WTC11 (cell line): ENCODE measurements at regions not wholly inside any gene's neighbourhood (a gene's known extent, or its start where the extent isn't known, plus 50 kb on each side); places are given as distances from the start of the nearest gene placed in this dataset.

Source experiments
- ATAC-seq: fragments of 200-7000 bp; cut with Tn5 transposase; 2 replicates; pipeline ENCODE4 v1.10.0; 2021; ENCODE audit warnings: mild to moderate bottlenecking, moderate library complexity
- CTCF ChIA-PET: fragments of 300-600 bp; sonication (Branson Sonifier 250); formaldehyde crosslinking; loops from one replicate; lab custom pipeline; 2021; ENCODE audit warnings: antibody characterized with exemption; lab: Charles Lee
- POLR2A ChIA-PET: fragments of 350-600 bp; sonication (Branson Sonifier 250); formaldehyde crosslinking; loops from one replicate; lab custom pipeline; 2021; ENCODE audit warnings: antibody characterized with exemption; lab: Charles Lee
- DNase-seq: peaks from one replicate; pipeline ENCODE4 v3.0.0; 2021; ENCODE audit warnings: low spot score
- H3K27ac Mint-ChIP-seq: 2 replicates; pipeline ENCODE4 v1.8.0; 2021; ENCODE audit warnings: mixed read lengths
- H3K27me3 Mint-ChIP-seq: 2 replicates; pipeline ENCODE4 v1.8.0; 2021; ENCODE audit warnings: low read depth, mild to moderate bottlenecking, moderate library complexity, mixed read lengths
- H3K36me3 Mint-ChIP-seq: 2 replicates; pipeline ENCODE4 v1.8.0; 2021; ENCODE audit warnings: mixed read lengths
- H3K4me1 Mint-ChIP-seq: 2 replicates; pipeline ENCODE4 v1.8.0; 2022; ENCODE audit warnings: mixed read lengths
- H3K4me3 Mint-ChIP-seq: 2 replicates; pipeline ENCODE4 v1.8.0; 2021; ENCODE audit warnings: mild to moderate bottlenecking, moderate library complexity, mixed read lengths
- H3K9me3 Mint-ChIP-seq: 2 replicates; pipeline ENCODE4 v1.8.0; 2021; ENCODE audit warnings: mixed read lengths
- ATF3 ChIP-seq: sonication (generic); formaldehyde crosslinking; conservative IDR thresholded peaks from 2 replicates; pipeline ENCODE4 v1.8.1; 2022; ENCODE audit warnings: mild to moderate bottlenecking, missing genetic modification reagents
- ATF6 ChIP-seq: sonication (generic); formaldehyde crosslinking; IDR thresholded peaks from 2 replicates; pipeline ENCODE4 v1.8.1; 2023; ENCODE audit warnings: mild to moderate bottlenecking, missing genetic modification reagents
- E2F1 ChIP-seq: sonication (generic); formaldehyde crosslinking; IDR thresholded peaks from 2 replicates; pipeline ENCODE4 v1.8.0; 2022; ENCODE audit warnings: mild to moderate bottlenecking, missing genetic modification reagents
- ELF4 ChIP-seq: sonication (generic); formaldehyde crosslinking; IDR thresholded peaks from 2 replicates; pipeline ENCODE4 v1.8.1; 2022; ENCODE audit warnings: low read depth, mild to moderate bottlenecking, moderate library complexity, missing genetic modification reagents
- EMX1 ChIP-seq: fragments of 250-450 bp; sonication (Bioruptor Pico); IDR thresholded peaks from 2 replicates; pipeline ENCODE4 v1.8.0; 2021; ENCODE audit warnings: mild to moderate bottlenecking
- GRHL2 ChIP-seq: fragments of 250-450 bp; sonication (Bioruptor Pico); IDR thresholded peaks from 2 replicates; pipeline ENCODE4 v1.8.0; 2022; ENCODE audit warnings: mild to moderate bottlenecking, moderate library complexity; ENCODE audit not compliant: insufficient replicate concordance, severe bottlenecking
- GTF2I ChIP-seq: fragments of 250-450 bp; sonication (Bioruptor Pico); conservative IDR thresholded peaks from 2 replicates; pipeline ENCODE4 v1.4.0; 2021; ENCODE audit warnings: mild to moderate bottlenecking
- HMGXB4 ChIP-seq: sonication (generic); formaldehyde crosslinking; IDR thresholded peaks from 2 replicates; pipeline ENCODE4 v1.8.1; 2023; ENCODE audit warnings: mild to moderate bottlenecking, moderate library complexity, missing genetic modification reagents
- IRF1 ChIP-seq: sonication (generic); formaldehyde crosslinking; IDR thresholded peaks from 2 replicates; pipeline ENCODE4 v1.8.0; 2023; ENCODE audit warnings: missing genetic modification reagents
- JAZF1 ChIP-seq: fragments of 250-450 bp; sonication (Bioruptor Pico); IDR thresholded peaks from 2 replicates; pipeline ENCODE4 v1.9.0; 2021; ENCODE audit warnings: moderate library complexity, mild to moderate bottlenecking, inconsistent platforms
- KAT7 ChIP-seq: sonication (generic); formaldehyde crosslinking; IDR thresholded peaks from 2 replicates; pipeline ENCODE4 v1.8.1; 2023; ENCODE audit warnings: missing genetic modification reagents, mild to moderate bottlenecking, borderline replicate concordance
- MYBL2 ChIP-seq: sonication (generic); formaldehyde crosslinking; IDR thresholded peaks from 2 replicates; pipeline ENCODE4 v1.8.1; 2023; ENCODE audit warnings: mild to moderate bottlenecking, moderate library complexity, missing genetic modification reagents
- NFYB ChIP-seq: sonication (generic); formaldehyde crosslinking; conservative IDR thresholded peaks from 2 replicates; pipeline ENCODE4 v1.8.0; 2022; ENCODE audit warnings: low read depth, missing genetic modification reagents
- NR1H2 ChIP-seq: sonication (generic); formaldehyde crosslinking; IDR thresholded peaks from 2 replicates; pipeline ENCODE4 v1.9.0; 2021; ENCODE audit warnings: mild to moderate bottlenecking, moderate library complexity, missing genetic modification reagents
- NR3C1 ChIP-seq: sonication (generic); formaldehyde crosslinking; conservative IDR thresholded peaks from 2 replicates; pipeline ENCODE4 v1.8.1; 2023; ENCODE audit warnings: low read depth, mild to moderate bottlenecking, missing genetic modification reagents
- PREB ChIP-seq: sonication (generic); formaldehyde crosslinking; IDR thresholded peaks from 2 replicates; pipeline ENCODE4 v1.8.1; 2022; ENCODE audit warnings: mild to moderate bottlenecking, missing genetic modification reagents, moderate library complexity, borderline replicate concordance
- SMAD3 ChIP-seq: sonication (generic); formaldehyde crosslinking; IDR thresholded peaks from 2 replicates; pipeline ENCODE4 v1.8.0; 2022; ENCODE audit warnings: missing genetic modification reagents, mild to moderate bottlenecking, borderline replicate concordance
- SMAD4 ChIP-seq: sonication (generic); formaldehyde crosslinking; IDR thresholded peaks from 2 replicates; pipeline ENCODE4 v1.8.0; 2022; ENCODE audit warnings: mild to moderate bottlenecking, missing genetic modification reagents
- ZMAT4 ChIP-seq: fragments of 250-450 bp; sonication (Bioruptor Pico); IDR thresholded peaks from 2 replicates; pipeline ENCODE4 v1.9.0; 2021; ENCODE audit warnings: mild to moderate bottlenecking
- ZNF121 ChIP-seq: sonication (generic); formaldehyde crosslinking; IDR thresholded peaks from 2 replicates; pipeline ENCODE4 v1.8.0; 2023; ENCODE audit warnings: missing genetic modification reagents
- ZNF138 ChIP-seq: sonication (generic); formaldehyde crosslinking; conservative IDR thresholded peaks from 2 replicates; pipeline ENCODE4 v1.8.1; 2022; ENCODE audit warnings: mild to moderate bottlenecking, moderate library complexity, missing genetic modification reagents
- ZNF219 ChIP-seq: sonication (generic); formaldehyde crosslinking; IDR thresholded peaks from 2 replicates; pipeline ENCODE4 v1.8.0; 2023; ENCODE audit warnings: missing genetic modification reagents, mild to moderate bottlenecking, borderline replicate concordance
- ZNF263 ChIP-seq: sonication (generic); formaldehyde crosslinking; IDR thresholded peaks from 2 replicates; pipeline ENCODE4 v1.8.1; 2022; ENCODE audit warnings: low read depth, mild to moderate bottlenecking, moderate library complexity, missing genetic modification reagents
- ZSCAN18 ChIP-seq: fragments of 250-450 bp; sonication (Bioruptor Pico); IDR thresholded peaks from 2 replicates; pipeline ENCODE4 v2.1.2; 2022; ENCODE audit warnings: mild to moderate bottlenecking, moderate library complexity

GRCh38 chrX:106302304-106302703, 134.2 kb downstream of the PWWP3B start (continued):
- no peak for TF ChIP-seq ZNF138 (CRISPR knock-in tag)
- TF ChIP-seq SMAD3, result no peak
- TF ChIP-seq JAZF1 (CRISPR knock-in tag), result no peak
- no peak for TF ChIP-seq ZMAT4 (CRISPR knock-in tag)

GRCh38 chrX:106306391-106306947, 138.4 kb downstream of the PWWP3B start:
- peaks cover 5% of the 10 kb centered on the region; the same call in 1 of the 2 replicates for H3K9me3 Mint-ChIP-seq
- no peak overlapping the region for H3K27ac Mint-ChIP-seq
- no peaks in the 10 kb centered on the region for H3K4me1 Mint-ChIP-seq
- ChIA-PET CTCF (no interaction called here), POLR2A (no interaction called here)
- TF ChIP-seq ATF6 (no peak), ATF3 (no peak), ZSCAN18 (CRISPR knock-in tag) (no peak), ZNF121 (CRISPR knock-in tag) (no peak), KAT7 (CRISPR knock-in tag) (no peak), SMAD4 (CRISPR knock-in tag) (no peak), MYBL2 (CRISPR knock-in tag) (no peak), PREB (CRISPR knock-in tag) (no peak), NR3C1 (CRISPR knock-in tag) (no peak), IRF1 (no peak), ZNF263 (CRISPR knock-in tag) (no peak), NFYB (no peak), ZNF219 (CRISPR knock-in tag) (no peak), GRHL2 (CRISPR knock-in tag) (no peak), ELF4 (no peak)
- DNase-seq (no peak), ATAC-seq (no peak)
- no peaks in the 10 kb centered on the region for H3K36me3 Mint-ChIP-seq
- no peak overlapping the region for H3K4me3 Mint-ChIP-seq
- peaks cover 2% of the 10 kb centered on the region; the same call in 1 of the 2 replicates for H3K27me3 Mint-ChIP-seq

- H3K27ac Mint-ChIP-seq, result no peak overlapping the region
- H3K36me3 Mint-ChIP-seq, result no peaks in the 10 kb centered on the region
- ATAC-seq (no peak), DNase-seq (no peak)
- POLR2A ChIA-PET, result no interaction called here
- H3K4me3 Mint-ChIP-seq, result no peak overlapping the region
- CTCF ChIA-PET, result no interaction called here
- no peaks in the 10 kb centered on the region for H3K4me1 Mint-ChIP-seq
- 0 out of 2 replicates have a peak, but pooled peaks cover 4% of the 10 kb centered on the region for H3K9me3 Mint-ChIP-seq
- peaks cover 3% of the 10 kb centered on the region for H3K27me3 Mint-ChIP-seq
- TF ChIP-seq EMX1 (no peak), ATF6 (no peak), HMGXB4 (CRISPR knock-in tag) (no peak), GTF2I (CRISPR knock-in tag) (no peak), ZNF219 (CRISPR knock-in tag) (no peak), E2F1 (CRISPR knock-in tag) (no peak), NR1H2 (CRISPR knock-in tag) (no peak)
Measured at GRCh38 chrX:106323357-106323756, 155.3 kb downstream of the PWWP3B start.
